ENCODE measurements at regions not wholly inside any gene's neighbourhood (a gene's known extent, or its start where the extent isn't known, plus 50 kb on each side); places are given as distances from the start of the nearest gene placed in this dataset.

DNA sequence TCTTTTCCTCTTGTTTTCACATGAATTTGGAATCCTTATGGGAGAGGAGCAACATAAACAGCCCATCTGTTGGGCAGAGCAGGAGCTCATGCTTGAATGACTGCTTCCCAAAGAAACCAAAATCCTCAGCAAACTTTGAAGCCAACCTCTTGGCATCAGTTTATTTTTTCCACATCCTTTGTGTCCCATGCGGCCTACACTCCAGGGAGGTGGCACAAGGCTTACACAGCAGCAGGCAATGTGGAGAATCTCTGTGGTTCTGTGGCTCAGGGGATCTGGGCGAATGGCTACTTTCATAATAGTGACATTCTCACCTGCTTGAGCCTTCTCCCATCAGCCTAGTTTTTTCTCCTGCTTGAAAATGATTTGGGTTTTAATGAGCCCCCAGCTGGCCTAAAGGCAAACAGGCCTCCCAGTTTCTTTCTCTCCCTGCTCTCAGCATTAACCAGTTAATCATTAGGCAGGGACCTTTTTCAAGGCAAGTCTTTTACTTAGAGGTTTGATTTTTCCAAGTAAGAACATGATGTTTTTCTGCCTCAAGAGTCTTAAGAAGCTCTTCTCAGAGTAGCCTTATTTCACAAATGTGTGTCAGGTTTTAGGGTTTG is 370.3 kb downstream of the ARHGEF28 start:
- no peak overlapping the region for H3K27ac Mint-ChIP-seq (ENCODE audit: unreplicated experiment)
- H3K9me3 Mint-ChIP-seq (ENCODE audit: unreplicated experiment), result peaks cover 9% of the 10 kb centered on the region
- intact Hi-C loops (cut with micrococcal nuclease; ENCODE audit: unreplicated experiment), result no loop called here
- ChIA-PET POLR2A (no interaction called here), CTCF (no interaction called here)
- Histone ChIP-seq H3K4me3 (ENCODE audit: low read depth, low read length) (no peak overlapping the region), H3K4me1 (no peaks in the 10 kb centered on the region), H3K9me3 (0 out of 2 replicates have a peak, but pooled peaks cover 4% of the 10 kb centered on the region), H3K27me3 (replicated peaks; ENCODE audit: control insufficient read depth, insufficient read depth, low read length) (no peaks in the 10 kb centered on the region), H3K36me3 (ENCODE audit: control insufficient read depth, insufficient read depth, low read length) (no peaks in the 10 kb centered on the region)
- no peaks in the 10 kb centered on the region for H3K36me3 Mint-ChIP-seq (ENCODE audit: insufficient read depth, unreplicated experiment)
- BruUV-seq (replicated peaks), result no TSS peak
- H3K27me3 Mint-ChIP-seq (ENCODE audit: insufficient read depth, unreplicated experiment), result no peaks in the 10 kb centered on the region
- DNase-seq, result no peak
- TF ChIP-seq, protein P1, sequence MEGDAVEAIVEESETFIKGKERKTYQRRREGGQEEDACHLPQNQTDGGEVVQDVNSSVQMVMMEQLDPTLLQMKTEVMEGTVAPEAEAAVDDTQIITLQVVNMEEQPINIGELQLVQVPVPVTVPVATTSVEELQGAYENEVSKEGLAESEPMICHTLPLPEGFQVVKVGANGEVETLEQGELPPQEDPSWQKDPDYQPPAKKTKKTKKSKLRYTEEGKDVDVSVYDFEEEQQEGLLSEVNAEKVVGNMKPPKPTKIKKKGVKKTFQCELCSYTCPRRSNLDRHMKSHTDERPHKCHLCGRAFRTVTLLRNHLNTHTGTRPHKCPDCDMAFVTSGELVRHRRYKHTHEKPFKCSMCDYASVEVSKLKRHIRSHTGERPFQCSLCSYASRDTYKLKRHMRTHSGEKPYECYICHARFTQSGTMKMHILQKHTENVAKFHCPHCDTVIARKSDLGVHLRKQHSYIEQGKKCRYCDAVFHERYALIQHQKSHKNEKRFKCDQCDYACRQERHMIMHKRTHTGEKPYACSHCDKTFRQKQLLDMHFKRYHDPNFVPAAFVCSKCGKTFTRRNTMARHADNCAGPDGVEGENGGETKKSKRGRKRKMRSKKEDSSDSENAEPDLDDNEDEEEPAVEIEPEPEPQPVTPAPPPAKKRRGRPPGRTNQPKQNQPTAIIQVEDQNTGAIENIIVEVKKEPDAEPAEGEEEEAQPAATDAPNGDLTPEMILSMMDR (IDR thresholded peaks at IDR 0.05; ENCODE audit: insufficient read depth in 1 of 2, low read depth in 1 of 2, low read length in 1 of 2, severe bottlenecking in 1 of 2, unreplicated experiment in 1 of 2), result no peak
- no peak overlapping the region for H3K4me3 Mint-ChIP-seq (ENCODE audit: unreplicated experiment)
- H3K4me1 Mint-ChIP-seq (ENCODE audit: low read depth, unreplicated experiment), result no peaks in the 10 kb centered on the region

- Mint-ChIP-seq H3K27ac (ENCODE audit: unreplicated experiment) (no peak overlapping the region), H3K9me3 (ENCODE audit: unreplicated experiment) (peaks cover 9% of the 10 kb centered on the region), H3K27me3 (ENCODE audit: insufficient read depth, unreplicated experiment) (no peaks in the 10 kb centered on the region), H3K4me3 (ENCODE audit: unreplicated experiment) (no peak overlapping the region), H3K4me1 (ENCODE audit: low read depth, unreplicated experiment) (peaks cover 10% of the 10 kb centered on the region), H3K36me3 (ENCODE audit: insufficient read depth, unreplicated experiment) (no peaks in the 10 kb centered on the region)
- Histone ChIP-seq H3K9me3 (0 out of 2 replicates have a peak, but pooled peaks cover 4% of the 10 kb centered on the region), H3K4me1 (peaks cover 9% of the 10 kb centered on the region), H3K27me3 (replicated peaks; ENCODE audit: control insufficient read depth, insufficient read depth, low read length) (no peaks in the 10 kb centered on the region), H3K36me3 (ENCODE audit: control insufficient read depth, insufficient read depth, low read length) (no peaks in the 10 kb centered on the region), H3K4me3 (ENCODE audit: low read depth, low read length) (no peak overlapping the region)
- POLR2A ChIA-PET, result no interaction called here
- CTCF ChIA-PET, result no interaction called here
- intact Hi-C loops (cut with micrococcal nuclease; ENCODE audit: unreplicated experiment), result no loop called here
- DNase-seq, result no peak
- TF ChIP-seq, protein P1 (IDR thresholded peaks at IDR 0.05; ENCODE audit: insufficient read depth in 1 of 2, low read depth in 1 of 2, low read length in 1 of 2, severe bottlenecking in 1 of 2, unreplicated experiment in 1 of 2), result no peak
- no TSS peak for BruUV-seq (replicated peaks)
These were observed 369.0 kb downstream of the ARHGEF28 start for GRCh38 chr5:73994963-73995362.
